HUES48 (cell line): ENCODE measurements at regions not wholly inside any gene's neighbourhood (a gene's known extent, or its start where the extent isn't known, plus 50 kb on each side); places are given as distances from the start of the nearest gene placed in this dataset.

Experiments
- H3K27ac ChIP-seq: one replicate; pipeline ENCODE4 v1.7.0; 2013; ENCODE audit warnings: low read depth, low read length, inconsistent platforms
- H3K27me3 ChIP-seq: 2 replicates; pipeline ENCODE4 v1.6.1; 2013; ENCODE audit warnings: mild to moderate bottlenecking, low read length; ENCODE audit not compliant: control insufficient read depth, insufficient read depth
- H3K36me3 ChIP-seq: 2 replicates; pipeline ENCODE4 v1.6.1; 2013; ENCODE audit warnings: low read length; ENCODE audit not compliant: control insufficient read depth, insufficient read depth
- H3K4me1 ChIP-seq: 2 replicates; pipeline ENCODE4 v1.6.1; 2013; ENCODE audit warnings: mild to moderate bottlenecking, low read length; ENCODE audit not compliant: control insufficient read depth, insufficient read depth
- H3K4me3 ChIP-seq: 2 replicates; pipeline ENCODE4 v1.5.1; 2013; ENCODE audit warnings: mild to moderate bottlenecking, low read depth, low read length
- H3K9ac ChIP-seq: 2 replicates; pipeline ENCODE4 v1.6.1; 2013; ENCODE audit warnings: mild to moderate bottlenecking, low read depth, low read length, moderate library complexity
- H3K9me3 ChIP-seq: 2 replicates; pipeline ENCODE4 v1.6.1; 2013; ENCODE audit warnings: low read length; ENCODE audit not compliant: control insufficient read depth, insufficient read depth

DNA sequence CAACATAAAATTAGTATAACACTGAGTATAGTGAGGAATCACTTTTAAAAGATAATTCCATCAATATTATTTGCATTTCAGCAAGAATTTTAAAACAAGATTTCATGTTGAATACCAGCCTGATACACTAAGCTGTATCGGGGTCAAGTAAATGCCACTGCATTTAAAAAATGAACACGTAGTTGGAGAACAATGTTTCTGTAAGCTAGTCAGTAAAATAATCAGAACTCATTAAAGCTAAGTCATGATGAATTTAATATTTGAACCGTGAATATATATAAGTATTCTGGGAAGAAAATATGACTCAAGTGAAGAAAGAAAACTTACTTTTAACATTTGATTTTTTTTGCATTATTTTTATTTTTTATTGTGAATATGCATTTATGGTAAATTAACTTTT, 611.0 kb upstream of the PABPC4L start:
- no peak overlapping the region for H3K27ac ChIP-seq
- H3K36me3 ChIP-seq = no peaks in the 10 kb centered on the region
- H3K9me3 ChIP-seq = peaks cover 16% of the 10 kb centered on the region
- H3K9ac ChIP-seq = no peak overlapping the region
- H3K4me1 ChIP-seq = no peaks in the 10 kb centered on the region
- no peak overlapping the region for H3K4me3 ChIP-seq
- no peaks in the 10 kb centered on the region for H3K27me3 ChIP-seq

DNA sequence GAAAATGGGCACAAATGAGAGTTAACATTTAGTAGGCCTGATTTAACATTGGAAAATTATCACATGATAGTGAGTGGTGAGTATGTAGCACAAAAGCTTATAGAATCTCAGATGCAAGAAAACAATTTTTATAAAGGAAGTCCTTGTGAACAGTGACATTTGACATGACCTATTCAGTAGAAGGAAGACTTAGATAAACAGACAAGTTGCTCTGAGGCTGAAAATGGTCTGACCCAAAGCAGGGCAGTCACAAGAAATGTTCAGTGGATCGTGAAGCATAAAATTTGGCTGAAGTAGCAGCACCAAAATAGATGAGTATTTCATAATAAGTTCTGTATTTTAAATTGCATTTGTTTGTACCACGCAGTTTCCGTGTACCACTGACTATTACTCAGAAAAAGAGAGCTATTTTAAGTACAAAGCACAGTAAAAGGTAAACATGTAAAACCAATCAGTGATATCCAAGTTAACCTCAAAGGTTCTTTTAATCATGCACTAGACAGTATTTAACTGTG, 605.7 kb upstream of the PABPC4L start:
- H3K9ac ChIP-seq = no peak overlapping the region
- no peaks in the 10 kb centered on the region for H3K36me3 ChIP-seq
- H3K4me1 ChIP-seq = no peaks in the 10 kb centered on the region
- no peaks in the 10 kb centered on the region for H3K9me3 ChIP-seq
- no peak overlapping the region for H3K4me3 ChIP-seq
- no peak overlapping the region for H3K27ac ChIP-seq
- no peaks in the 10 kb centered on the region for H3K27me3 ChIP-seq

DNA sequence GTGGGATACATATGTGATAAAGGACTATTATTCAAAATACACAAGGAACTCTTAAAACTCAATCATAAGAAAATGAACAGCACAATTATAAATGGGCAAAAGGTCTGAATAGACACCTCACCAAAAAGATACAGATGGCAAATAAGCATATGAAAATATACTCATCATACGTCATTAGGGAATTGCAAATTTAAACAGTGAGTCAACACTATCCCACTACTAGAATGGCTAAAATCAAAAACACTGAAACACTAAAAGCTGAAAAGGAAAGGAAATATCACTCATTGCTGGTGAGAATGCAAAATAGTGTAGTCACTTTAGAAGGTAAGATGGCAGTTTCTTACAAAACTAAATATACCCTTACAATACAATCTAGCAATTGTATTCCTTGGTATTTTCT, 597.0 kb upstream of the PABPC4L start:
- no peak overlapping the region for H3K9ac ChIP-seq
- H3K4me1 ChIP-seq = no peaks in the 10 kb centered on the region
- H3K4me3 ChIP-seq = no peak overlapping the region
- no peaks in the 10 kb centered on the region; the same call in 1 of the 2 replicates for H3K9me3 ChIP-seq
- no peak overlapping the region for H3K27ac ChIP-seq
- no peaks in the 10 kb centered on the region for H3K27me3 ChIP-seq
- H3K36me3 ChIP-seq = no peaks in the 10 kb centered on the region

DNA sequence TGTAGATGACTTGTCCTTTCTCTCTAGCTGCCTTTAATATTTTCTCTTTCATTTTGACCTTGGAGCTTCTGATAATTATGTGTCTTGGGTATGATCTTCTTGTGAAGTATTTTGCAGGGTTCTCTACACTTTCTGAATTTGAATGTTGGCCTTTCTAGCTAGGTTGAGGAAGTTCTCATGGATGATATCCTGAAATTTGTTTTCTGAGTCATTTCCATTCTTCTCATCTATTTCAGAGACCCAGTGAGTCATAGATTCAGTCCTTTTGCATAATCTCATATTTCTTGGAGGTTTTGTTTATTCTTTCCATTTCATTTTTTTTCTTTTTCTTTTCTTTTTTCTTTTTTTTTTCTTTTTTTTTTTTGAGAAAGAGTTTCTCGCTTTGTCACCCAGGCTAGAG, 585.7 kb upstream of the PABPC4L start:
- no peaks in the 10 kb centered on the region for H3K4me1 ChIP-seq
- H3K27me3 ChIP-seq = no peaks in the 10 kb centered on the region
- peaks cover 3% of the 10 kb centered on the region for H3K9me3 ChIP-seq
- H3K9ac ChIP-seq = no peak overlapping the region
- H3K4me3 ChIP-seq = no peak overlapping the region
- H3K27ac ChIP-seq = no peak overlapping the region
- no peaks in the 10 kb centered on the region for H3K36me3 ChIP-seq

DNA sequence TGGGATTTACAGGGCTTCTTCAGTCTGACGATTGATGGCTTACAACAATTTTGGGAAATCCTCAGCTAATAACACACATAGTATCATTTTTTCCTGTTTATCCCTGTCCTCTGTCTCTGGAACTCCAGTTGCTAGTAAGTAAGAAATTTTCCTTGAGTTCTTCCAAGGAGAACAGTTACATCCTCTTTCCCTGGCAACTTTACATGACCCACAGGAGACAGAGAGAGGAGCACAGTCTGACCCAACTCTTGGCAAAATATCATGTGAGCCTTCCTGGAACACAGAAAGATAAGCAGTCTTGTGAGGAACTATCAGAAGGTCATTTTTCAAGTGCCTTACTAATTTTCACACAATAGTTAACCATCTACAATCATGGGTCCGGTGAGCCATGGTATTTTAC, 578.7 kb upstream of the PABPC4L start:
- no peak overlapping the region for H3K4me3 ChIP-seq
- H3K9ac ChIP-seq = no peak overlapping the region
- H3K27me3 ChIP-seq = no peaks in the 10 kb centered on the region
- H3K9me3 ChIP-seq = no peaks in the 10 kb centered on the region
- H3K27ac ChIP-seq = no peak overlapping the region
- H3K36me3 ChIP-seq = no peaks in the 10 kb centered on the region
- H3K4me1 ChIP-seq = peaks cover 3% of the 10 kb centered on the region; the same call in 1 of the 2 replicates

DNA sequence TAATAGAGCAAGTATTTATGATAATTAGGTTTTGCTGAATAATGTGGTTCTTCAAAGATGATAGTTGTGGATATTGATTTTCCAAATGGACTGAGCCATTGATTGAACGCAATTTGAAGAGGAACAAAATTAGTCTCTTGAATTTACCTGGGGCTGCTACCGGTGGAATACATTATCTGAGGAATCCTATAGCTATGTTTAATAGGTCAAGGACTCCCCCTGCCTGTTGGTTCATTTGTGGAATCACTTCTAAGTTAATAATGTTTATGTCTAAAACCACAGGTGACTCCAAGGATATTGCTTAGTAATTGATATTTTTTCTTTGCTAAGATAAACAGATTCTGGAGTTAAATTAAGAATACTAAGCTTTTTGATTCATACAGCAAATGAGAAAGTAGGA, 576.0 kb upstream of the PABPC4L start:
- peaks cover 3% of the 10 kb centered on the region; the same call in 1 of the 2 replicates for H3K4me1 ChIP-seq
- H3K27ac ChIP-seq = no peak overlapping the region
- H3K9me3 ChIP-seq = peaks cover 18% of the 10 kb centered on the region
- H3K9ac ChIP-seq = no peak overlapping the region
- no peak overlapping the region for H3K4me3 ChIP-seq
- no peaks in the 10 kb centered on the region for H3K36me3 ChIP-seq
- H3K27me3 ChIP-seq = no peaks in the 10 kb centered on the region

DNA sequence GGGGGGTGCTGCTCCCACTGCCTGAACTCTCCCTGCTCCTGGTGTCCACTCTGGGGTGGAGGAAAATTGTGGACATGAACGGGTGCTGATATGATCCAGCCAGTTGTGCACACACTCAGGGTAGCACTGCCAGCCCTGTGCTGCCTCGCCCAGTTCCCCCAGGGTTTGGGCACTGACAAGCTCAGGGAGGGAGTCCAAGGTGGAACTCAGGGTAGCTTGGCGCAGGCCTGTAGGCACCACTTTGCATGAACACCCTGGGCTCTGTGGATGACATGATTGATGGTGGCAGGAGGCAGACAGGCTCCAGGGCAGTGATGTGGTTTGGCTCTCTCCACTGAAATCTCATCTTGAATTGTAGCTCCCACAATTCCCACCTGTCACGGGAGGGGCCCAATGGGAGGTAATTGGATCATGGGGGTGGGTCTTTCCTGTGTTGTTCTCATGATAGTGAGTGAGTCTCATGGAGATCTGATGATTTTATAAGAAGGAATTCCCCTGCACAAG, 572.0 kb upstream of the PABPC4L start:
- H3K9me3 ChIP-seq = peaks cover 18% of the 10 kb centered on the region
- peaks cover 3% of the 10 kb centered on the region; the same call in 1 of the 2 replicates for H3K4me1 ChIP-seq
- no peak overlapping the region for H3K4me3 ChIP-seq
- H3K27me3 ChIP-seq = no peaks in the 10 kb centered on the region
- no peaks in the 10 kb centered on the region for H3K36me3 ChIP-seq
- H3K9ac ChIP-seq = no peak overlapping the region
- H3K27ac ChIP-seq = no peak overlapping the region

DNA sequence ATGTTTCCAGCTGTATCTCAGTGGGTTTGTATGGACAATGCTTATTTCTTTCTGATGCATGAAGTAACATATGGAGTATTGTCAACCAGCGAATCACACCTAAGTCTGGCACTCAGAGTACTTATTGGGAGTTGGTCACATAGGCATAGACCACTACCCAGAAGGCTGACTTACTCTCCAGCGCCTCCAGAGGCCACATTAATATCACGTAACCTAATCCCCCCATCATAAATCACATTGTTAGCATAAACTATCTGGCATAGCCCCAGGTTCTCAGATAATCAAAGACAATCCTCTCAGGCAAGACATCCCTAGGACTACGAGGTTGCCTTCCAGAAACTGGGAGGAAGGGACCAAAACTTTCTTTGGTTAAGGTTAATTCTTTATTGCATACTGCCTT, 560.5 kb upstream of the PABPC4L start:
- H3K36me3 ChIP-seq = no peaks in the 10 kb centered on the region
- no peak overlapping the region for H3K9ac ChIP-seq
- no peaks in the 10 kb centered on the region for H3K27me3 ChIP-seq
- no peaks in the 10 kb centered on the region for H3K4me1 ChIP-seq
- no peak overlapping the region for H3K4me3 ChIP-seq
- H3K27ac ChIP-seq = no peak overlapping the region
- H3K9me3 ChIP-seq = no peaks in the 10 kb centered on the region

DNA sequence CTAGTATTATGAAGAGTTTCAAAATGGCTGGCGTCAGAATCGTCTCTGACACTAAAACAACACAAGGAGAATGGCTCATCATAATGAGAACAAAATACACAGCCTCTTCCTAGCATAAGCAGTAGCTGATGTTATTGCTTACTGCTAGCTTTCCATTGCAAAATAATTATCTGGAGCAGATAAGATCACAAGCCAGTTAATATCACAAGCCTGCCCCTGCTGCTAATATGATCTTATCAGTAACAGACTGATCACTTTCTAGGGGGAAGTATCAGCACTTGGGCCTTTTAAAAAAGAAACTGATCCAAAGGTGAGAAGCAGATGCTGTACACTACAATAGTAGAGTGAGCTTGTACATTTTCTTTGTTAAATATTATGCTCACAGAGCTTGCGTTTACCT, 554.8 kb upstream of the PABPC4L start:
- Histone ChIP-seq H3K9ac (no peak overlapping the region), H3K27me3 (no peaks in the 10 kb centered on the region), H3K4me1 (no peaks in the 10 kb centered on the region), H3K36me3 (no peaks in the 10 kb centered on the region), H3K27ac (no peak overlapping the region), H3K4me3 (no peak overlapping the region), H3K9me3 (no peaks in the 10 kb centered on the region)

DNA sequence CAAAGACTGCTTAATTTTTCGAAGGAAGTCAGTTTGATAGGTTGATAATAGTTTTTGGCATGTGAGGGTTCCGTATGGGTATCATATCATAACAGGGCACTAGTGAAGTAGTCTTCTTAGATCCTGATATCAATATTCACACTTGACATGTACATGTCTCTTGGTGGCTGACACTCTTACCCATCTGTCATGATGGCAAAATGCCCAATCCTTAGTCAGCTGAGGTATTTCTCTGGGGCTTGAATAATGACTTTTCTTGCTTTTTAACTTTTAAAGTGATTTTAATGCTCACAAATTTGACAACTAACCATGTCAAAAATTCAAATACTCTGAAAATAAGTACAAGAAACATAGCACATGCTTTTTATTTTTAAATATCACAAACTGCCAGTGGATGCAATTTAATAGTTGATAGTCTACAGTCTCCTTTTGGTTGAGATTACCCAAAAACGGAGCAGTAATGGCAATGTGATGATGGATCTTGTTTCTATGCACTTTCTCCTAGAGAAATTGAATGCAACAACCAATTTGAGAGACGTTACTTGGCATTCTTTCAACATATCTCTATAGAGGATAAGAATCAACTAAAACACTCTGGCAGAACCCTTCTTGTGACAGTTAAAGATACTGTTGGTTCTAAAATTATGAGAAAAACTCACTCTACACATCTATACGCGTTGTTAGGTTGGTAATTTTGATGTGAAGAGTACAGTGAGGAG, 552.9 kb upstream of the PABPC4L start:
- Histone ChIP-seq H3K4me1 (no peaks in the 10 kb centered on the region), H3K9me3 (no peaks in the 10 kb centered on the region), H3K27ac (no peak overlapping the region), H3K9ac (no peak overlapping the region), H3K27me3 (no peaks in the 10 kb centered on the region), H3K36me3 (no peaks in the 10 kb centered on the region), H3K4me3 (no peak overlapping the region)

DNA sequence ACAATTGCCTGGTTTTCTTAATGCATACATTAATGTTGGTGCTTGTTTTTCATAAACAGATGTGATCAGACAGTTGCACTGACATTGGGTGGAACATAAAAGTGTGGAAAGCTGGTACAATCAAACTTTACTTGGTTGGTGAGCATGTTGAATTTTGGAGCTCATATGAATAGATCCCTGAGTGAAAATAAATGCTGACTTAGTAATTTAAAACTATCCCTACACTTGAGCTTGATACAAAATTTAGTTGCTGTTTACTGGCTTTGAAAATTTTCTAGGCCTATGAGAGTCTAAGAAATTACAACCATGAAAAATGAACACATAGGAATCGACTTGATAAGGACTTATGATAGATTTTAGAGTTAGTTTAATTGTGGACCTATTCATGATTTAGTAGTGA, 551.8 kb upstream of the PABPC4L start:
- H3K4me1 ChIP-seq = no peaks in the 10 kb centered on the region
- H3K27me3 ChIP-seq = no peaks in the 10 kb centered on the region
- H3K9me3 ChIP-seq = no peaks in the 10 kb centered on the region

More for the DNA sequence above, 551.8 kb upstream of the PABPC4L start:
- Histone ChIP-seq H3K36me3 (no peaks in the 10 kb centered on the region), H3K9ac (no peak overlapping the region), H3K4me3 (no peak overlapping the region), H3K27ac (no peak overlapping the region)
